Head of caudate nucleus (tissue), 42 donors: ENCODE measurements at regions not wholly inside any gene's neighbourhood (a gene's known extent, or its start where the extent isn't known, plus 50 kb on each side); places are given as distances from the start of the nearest gene placed in this dataset.

Source experiments
- DNase-seq, 42 donors: peaks; one replicate each; pipeline versions ENCODE4 v3.0.0 to v3.0.0-alpha.2; 2020 to 2021; ENCODE audit warnings: mixed read lengths in 7 of 42
- intact Hi-C: fragments of 100-400 bp; cut with DNase I; formaldehyde crosslinking; loops from one replicate; pipeline ENCODE4 v1.15.0; 2022

DNA sequence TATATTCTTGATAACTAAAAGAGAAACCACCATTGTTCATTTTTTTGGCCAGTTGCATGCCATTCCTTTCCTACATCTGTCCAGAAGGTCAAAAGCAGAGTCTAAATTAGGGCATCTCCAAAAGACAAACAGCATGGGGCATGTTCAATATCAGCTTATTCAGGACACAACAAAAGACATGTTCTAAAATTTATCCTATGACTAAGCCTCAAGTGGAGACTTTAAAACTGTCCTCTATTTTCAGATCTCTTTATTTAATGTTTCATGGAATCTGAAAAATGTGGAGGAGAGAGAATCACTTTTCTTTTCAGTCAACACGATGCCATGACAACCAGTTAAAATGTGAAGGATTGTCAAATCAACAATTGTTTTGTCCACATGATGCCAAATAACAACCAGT is 303.4 kb upstream of the PRMT6 start:
- intact Hi-C loops, result no loop called here
- no peak for DNase-seq

DNA sequence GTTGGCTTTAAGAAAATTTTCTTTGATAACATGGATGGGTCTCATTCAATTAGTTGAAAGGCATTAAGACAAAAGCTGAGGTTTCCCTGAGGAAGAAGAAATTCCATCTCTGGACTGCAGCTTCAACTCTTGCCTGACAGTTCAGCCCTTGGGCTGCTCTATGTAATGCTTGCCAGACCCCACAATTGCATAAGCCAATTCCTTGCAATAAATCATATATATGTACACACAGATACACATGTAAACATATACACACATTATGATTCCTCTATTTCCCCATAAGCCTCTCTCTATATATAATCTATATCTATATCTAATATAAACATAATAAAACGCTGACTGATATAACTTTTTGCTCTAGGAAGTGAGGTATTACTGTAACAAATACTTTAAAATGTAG is 301.5 kb upstream of the PRMT6 start:
- intact Hi-C loops, result no loop called here
- DNase-seq, result no peak

DNA sequence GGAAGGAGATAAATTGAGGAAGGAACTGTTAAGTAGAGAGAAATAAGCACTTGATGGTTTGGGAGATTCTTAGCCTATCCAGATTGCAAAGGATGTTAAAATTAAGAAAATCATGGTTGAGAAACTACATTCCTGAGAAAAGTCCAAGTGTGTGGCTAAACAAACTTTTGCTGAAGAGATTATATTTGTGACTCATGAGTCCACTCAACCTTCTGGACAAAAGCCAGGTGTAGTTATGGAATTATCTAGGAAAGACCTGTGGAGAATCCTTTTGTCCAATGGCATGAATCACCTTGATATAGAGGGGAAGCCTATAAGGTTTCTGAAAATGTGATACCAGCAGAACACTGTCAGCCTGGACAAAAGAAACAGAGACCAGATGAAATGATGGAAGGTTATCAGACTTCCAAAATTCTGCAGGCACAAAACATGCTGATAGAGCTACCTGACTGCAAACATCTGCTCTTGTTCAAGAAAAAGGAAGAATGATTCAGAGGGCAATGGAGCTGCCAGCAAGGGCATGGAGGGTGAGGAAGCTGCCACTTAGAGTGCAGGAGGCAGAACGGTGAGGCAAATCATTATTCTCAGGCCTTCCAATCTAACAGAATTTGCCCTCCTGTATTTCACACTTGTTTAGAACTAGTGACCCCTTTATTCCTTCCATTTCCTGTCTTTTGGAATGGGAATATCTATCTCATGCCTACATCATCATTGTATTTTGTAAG is 300.6 kb upstream of the PRMT6 start:
- intact Hi-C loops, result no loop called here
- no peak for DNase-seq

DNA sequence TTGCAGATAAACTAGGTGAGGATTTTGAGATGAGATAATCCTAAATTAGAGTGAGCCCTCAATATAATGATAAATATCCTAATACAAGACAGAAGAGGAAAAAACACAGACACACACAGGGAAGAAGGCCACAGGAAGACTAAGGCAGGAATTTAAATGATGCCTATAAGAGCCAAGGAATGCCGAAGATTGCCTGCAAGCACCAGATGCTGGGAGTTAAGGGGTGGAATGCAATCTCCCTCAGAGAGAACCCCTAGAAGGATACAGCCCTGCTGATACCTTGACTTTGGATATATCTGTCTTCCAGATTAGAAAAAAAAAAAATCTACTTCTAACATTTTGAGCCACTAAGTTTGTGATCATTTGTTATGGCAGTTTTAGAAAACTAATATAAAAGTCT is 299.7 kb upstream of the PRMT6 start:
- no peak for DNase-seq

DNA sequence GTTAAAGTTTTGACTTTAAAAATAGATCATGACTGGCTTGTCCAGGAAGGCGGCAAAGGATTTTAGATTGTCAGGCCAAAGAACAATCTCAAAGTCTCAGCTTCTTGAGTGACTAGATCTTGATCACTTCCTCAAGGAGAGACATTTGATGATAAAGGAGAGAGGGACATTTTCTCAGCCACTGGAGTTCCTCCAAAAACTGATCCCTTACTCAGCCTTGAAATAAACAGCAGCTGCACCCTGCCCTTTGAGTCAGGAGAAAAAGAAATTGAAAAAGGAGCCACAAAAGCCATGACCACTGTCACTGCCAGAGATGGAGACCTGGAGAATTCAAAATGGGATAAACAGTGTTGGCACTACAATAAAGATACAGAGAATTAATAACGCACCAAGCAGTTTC is 288.4 kb upstream of the PRMT6 start:
- DNase-seq, result no peak
- intact Hi-C loops, result no loop called here

More for the DNA sequence above, 299.7 kb upstream of the PRMT6 start:
- intact Hi-C loops, result no loop called here

DNA sequence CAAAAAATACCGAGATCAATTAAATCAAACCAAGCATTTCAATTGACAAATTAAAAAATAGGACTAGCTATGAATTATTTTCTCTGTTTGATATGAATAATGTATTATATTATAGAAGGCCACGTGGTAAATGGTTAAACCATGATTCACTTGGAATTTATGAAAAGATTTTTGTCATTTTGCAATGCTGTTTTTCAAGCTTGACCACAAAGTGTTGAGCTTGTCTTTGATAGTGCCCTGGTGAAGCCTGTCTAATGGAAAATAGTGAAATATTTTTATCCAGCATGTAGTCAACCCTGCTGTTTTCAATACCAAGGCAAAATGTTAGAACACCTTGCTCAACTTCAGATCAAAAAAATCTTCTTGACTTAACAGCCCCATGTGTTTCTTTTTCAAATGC is 288.0 kb upstream of the PRMT6 start:
- intact Hi-C loops, result no loop called here

DNA sequence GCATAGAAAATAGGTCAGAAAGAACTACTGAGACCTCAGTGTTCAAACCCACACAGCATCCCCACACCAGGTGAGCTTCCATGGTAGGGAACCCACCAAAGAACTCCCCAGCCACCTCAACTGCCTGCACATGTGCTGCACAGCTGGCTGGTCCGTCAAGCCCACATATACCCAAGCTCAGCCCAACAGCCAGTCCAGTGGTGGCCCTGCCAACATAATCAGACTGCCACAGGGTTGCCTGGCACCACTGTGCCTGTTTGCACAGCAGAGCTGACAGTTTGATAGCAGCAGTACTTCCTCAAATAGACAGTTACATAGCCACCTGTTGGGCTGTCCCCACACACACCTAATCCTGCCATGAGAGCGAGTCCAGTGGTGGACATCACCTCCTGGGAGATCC is 283.3 kb upstream of the PRMT6 start:
- intact Hi-C loops, result no loop called here
- no peak for DNase-seq

More for the DNA sequence above, 288.0 kb upstream of the PRMT6 start:
- DNase-seq, result no peak

DNA sequence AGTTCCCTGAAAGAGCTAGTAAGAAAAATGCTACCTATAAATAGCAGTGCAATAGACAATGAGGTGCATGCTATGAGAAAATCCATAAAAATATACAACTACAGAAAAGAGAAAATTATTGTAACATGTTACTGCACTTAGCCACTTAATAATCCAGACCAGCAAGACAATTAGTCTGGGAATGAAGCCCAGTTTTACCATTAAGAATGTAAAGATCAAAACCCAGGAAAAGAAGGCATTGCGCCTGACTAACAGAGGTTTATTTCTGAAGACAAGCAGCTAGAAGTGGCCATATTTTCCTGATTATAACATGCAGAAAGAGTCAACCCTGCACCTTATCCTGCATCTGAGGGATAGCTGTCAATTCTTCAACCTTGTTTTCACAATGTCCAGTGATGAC is 276.4 kb upstream of the PRMT6 start:
- intact Hi-C loops, result no loop called here
- DNase-seq, result no peak

DNA sequence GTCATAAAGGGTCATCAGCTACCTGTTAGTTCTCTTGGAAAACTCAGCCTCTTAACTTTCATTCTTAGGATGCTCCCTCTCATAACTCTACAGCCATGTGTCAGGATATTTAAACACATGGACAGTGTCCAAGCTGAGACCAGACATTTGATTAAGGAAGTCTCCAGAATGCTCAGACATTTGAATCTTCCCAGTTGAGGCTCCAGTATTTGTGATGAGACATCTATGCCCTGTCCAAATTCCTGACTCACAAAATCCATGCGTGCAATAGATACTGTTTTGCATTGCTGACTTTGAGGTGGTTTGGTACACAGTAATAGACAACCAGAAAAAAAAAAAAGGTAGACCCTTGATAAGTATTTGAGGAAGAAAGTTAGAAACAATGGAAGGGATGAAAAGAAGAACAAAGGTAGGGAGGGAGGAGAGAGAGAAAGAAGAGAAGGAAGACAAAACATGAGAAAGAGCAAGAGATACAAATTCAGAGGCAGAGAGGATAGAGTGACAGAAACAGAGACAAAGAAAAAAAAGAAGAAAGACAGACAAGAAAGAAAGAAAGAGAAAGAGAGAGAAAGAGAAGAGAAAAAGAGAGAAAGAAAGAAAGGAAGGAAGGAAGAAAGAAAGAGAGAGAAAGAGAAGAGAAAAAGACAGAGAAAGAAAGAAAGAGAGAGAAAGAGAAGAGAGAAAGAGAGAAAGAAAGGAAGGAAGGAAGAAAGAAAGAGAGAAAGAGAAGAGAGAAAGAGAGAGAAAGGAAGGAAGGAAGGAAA is 275.5 kb upstream of the PRMT6 start:
- intact Hi-C loops, result no loop called here
- DNase-seq, result no peak

DNA sequence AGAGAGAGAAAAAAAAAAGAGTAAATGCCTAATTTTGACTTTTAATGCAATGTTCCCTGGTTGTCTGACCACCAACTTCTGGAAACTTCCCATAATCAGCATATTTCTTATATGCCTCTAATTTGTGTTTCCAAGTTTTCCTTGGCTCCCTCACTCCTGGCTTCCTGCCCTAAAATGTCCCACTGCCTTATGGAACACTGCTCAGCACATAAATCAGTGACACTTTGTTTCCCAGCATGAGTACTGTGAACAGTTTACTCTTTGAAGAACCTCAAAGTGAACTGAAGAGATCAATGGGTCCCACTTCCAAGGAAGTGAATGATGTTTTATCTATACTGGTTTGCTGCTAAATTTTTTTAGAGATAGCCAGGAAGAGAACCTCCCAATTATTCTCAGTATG is 271.3 kb upstream of the PRMT6 start:
- intact Hi-C loops, result no loop called here
- no peak for DNase-seq

DNA sequence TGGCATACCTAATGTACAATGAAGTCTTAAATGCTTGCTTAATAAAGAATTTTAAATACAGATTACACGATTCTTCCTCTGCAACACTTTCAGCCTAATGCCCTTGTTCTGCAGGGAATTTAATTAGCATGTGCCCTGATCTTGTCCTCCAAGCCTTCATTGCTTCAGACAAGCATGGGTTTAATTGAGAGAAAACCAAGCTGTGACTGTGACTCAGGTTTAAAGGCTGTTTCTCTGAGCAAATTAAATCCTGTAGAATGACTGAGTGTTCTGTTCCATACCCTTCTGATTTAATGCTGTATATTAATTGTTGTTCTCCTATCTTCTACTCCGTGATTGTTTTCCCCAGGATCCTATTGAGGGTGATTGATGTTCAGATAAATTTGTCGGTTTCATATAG is 269.0 kb upstream of the PRMT6 start:
- intact Hi-C loops, result no loop called here
- no peak for DNase-seq

DNA sequence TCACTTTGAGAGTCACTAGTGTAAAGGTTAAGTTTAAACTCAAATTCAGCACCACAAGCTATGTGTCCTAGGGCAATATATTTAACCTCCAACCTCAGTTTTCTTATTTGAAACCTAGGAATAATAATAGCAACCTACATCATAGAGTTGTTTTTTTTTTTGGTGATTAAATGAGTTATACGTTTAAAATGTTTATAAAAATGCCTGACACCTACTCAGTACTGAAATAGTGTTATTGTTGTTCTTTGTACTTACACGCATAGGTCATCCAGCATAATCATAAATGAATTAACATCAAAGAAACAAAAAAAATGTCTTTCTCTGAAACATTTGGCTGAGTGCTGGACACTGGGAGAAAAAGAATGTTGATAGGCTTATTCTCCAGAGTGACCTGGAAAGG is 266.8 kb upstream of the PRMT6 start:
- DNase-seq, result no peak
- intact Hi-C loops, result no loop called here

DNA sequence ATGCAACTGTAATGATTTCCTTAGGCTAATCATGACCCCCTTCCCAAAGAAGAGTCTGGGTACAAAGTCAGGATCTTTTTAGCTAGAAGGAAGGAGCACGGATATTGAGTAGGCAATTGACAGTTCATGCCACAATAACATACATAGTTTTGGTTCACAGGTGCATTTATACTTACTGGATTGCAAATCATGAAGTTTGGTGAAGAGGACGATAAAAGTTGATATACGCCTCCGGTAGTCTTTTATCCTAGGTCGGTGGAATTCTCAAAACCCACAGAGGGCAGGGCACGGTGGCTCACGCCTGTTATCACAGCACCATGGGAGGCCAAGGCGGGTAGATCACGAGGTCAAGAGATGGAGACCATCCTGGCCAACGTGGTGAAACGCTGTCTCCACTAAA is 265.4 kb upstream of the PRMT6 start:
- no peak for DNase-seq
- intact Hi-C loops, result no loop called here

DNA sequence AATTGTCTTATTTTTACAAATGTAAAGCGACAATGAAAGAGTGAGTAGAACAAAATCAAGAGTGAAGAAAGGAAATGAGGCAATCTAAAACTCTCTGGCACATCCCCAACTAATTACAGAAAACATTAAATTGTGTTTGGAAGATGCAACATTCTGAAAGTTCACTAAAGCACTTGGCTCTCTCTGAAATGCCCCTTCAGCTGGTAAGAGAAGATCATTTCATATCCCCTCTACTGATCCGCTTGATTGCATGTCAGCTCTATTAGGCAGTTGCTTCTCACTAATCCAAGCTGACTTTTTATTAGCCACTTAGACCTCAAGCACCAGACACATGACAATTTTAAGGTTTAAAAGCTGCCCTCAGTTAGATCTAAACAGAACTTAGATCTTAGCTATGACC is 262.8 kb upstream of the PRMT6 start:
- intact Hi-C loops, result no loop called here
- no peak for DNase-seq

DNA sequence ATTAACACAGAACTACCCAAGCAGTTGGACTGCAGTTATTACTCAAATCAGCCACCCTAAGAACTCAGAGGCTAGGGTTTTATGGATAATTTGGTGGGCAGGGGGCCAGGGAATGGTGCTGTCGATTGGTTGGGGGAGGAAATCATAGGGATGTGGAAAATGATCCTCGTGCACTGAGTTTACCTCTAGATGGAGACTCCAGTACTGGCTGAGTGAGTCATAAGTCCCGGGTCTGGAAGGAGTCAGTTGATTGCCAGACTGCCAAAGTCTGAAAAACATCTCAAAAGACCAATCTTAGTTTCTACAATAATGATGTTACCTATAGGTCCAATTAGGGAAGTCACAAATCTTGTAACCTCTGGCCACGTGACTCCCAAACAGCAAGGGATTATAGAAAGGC is 257.5 kb upstream of the PRMT6 start:
- no peak for DNase-seq
- intact Hi-C loops, result no loop called here

DNA sequence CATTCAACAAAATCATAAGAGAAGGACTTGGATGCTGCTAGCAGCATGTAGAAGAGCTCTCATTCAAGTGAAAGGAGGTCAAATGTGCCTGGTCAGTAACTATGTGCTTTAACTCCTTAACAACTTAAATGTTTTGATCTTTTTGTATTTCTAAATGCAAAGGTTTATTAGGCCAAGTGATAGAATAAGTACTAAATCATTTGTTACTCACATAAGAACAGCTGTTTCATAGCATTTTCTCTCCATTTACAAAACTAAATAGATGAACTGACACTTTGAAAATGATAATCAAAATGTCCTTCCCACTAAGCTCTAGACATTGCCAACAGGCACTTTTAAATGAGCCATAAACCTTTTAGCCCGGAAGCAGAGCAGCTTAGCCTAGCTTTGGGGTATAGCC is 254.3 kb upstream of the PRMT6 start:
- no peak for DNase-seq
- intact Hi-C loops, result no loop called here

DNA sequence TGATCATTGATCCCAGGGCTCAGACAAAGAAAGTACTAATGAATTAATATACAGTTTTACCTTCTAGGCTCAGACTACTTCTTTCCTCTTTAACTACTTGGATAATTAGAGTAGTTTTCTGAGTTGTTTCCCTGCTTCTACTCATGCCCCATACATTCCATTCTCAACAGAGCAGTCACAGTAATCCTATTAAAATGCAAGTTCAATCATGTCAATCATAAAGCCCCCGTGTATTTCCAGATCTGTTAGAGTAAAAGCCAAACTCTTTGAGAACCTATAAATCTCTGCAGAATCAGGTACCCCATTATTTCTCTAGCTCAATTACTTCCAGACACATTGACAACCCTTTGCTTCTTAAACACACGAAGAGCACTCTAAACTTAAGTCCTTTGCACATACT is 242.1 kb upstream of the PRMT6 start:
- intact Hi-C loops, result no loop called here
- DNase-seq, result no peak

DNA sequence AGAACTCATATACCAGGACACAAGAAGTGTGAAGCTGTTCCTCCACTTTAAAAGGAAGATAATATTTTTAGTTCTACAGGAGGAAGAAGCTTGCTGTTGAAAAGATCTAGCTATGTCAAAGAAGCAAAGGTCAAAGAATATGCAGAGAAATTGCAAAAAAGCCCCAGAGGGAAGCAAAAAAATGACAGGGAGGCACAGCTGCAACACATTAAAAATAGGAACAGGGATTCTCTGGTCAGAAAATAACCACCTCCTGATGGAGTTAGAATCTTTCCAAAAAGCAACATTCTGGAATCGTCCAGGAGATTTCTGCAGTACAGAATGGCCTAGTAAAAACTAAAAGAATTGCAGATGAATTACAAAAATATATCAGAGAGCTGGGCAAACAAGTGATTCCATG is 238.9 kb upstream of the PRMT6 start:
- no peak for DNase-seq
- intact Hi-C loops, result no loop called here

DNA sequence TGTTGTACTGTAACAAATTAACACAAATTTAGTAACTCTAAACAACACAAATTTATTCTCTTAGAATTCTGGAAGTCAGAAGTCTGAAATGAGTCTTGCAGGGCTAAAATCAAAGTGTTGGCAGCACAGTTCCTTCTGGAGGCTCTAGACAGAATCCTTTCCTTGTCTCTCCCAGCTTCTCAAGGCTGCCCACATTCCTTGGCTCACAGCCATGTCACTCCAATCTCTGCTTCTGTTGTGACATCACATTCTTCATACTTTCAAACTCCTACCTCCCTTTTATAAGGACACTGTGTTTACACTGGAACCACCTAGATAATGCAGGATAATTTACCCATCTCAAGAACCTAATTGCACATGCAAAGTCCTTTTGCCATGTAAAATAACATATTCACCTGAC is 225.0 kb upstream of the PRMT6 start:
- DNase-seq, result no peak
- intact Hi-C loops, result no loop called here

DNA sequence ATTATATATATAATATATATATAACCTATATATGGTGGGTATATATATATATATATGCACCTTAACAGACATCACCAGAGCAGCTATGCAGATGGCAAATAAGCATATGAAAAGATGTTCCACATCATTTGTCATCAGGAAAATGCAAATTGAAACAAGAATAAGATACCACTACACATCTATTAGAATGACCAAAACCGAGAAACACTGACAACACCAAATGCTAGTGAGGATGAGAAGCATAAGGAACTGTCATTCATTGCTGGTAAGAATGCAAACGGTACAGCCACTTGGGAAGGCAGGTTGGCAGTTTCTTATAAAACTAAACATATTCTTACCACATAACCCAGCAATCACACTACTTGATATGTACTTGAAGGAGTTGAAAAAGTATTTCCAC is 219.8 kb upstream of the PRMT6 start:
- no peak for DNase-seq
- intact Hi-C loops, result no loop called here

DNA sequence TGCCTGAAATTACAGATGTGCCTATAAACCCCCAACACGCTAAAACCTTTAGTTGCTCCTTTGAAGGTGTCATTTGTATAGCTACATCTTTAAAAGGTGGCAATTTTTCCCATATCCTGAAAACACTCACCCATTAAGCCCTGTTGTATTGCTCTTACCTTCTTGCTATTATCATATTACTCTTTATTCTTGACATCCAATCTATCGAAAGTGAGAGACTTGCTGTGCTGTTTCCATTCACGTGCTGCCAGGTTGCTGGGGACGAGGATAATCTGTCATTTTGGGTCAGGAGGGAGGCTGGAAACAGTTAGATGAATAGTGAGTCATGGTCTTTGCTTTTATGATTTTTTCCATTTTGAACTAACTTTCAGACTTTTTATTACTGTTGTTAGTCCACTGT is 213.0 kb upstream of the PRMT6 start:
- DNase-seq, result no peak
- intact Hi-C loops, result no loop called here
